DND-41 (cell line): ENCODE measurements at regions not wholly inside any gene's neighbourhood (a gene's known extent, or its start where the extent isn't known, plus 50 kb on each side); places are given as distances from the start of the nearest gene placed in this dataset.

Experiments
- ATAC-seq: fragments of 200-7000 bp; cut with Tn5 transposase; 3 replicates; pipeline ENCODE4 v1.9.1; 2021; ENCODE audit warnings: low read depth; ENCODE audit not compliant: insufficient read depth
- DNase-seq: peaks from one replicate; pipeline ENCODE4 v3.0.0-alpha.2; 2020
- H2AFZ ChIP-seq: 2 replicates; pipeline ENCODE4 v1.6.0; 2012; ENCODE audit warnings: low read depth, low read length
- H3K27ac ChIP-seq: 2 replicates; pipeline ENCODE4 v1.5.1; 2012; ENCODE audit warnings: low read length, inconsistent platforms
- H3K27me3 ChIP-seq: fragments of 200-600 bp; sonication (generic); 2 replicates; pipeline ENCODE4 v1.6.0; 2012; ENCODE audit warnings: low read length, mild to moderate bottlenecking, inconsistent platforms; ENCODE audit not compliant: insufficient read depth, poor library complexity
- H3K36me3 ChIP-seq: 2 replicates; pipeline ENCODE4 v1.5.1; 2012; ENCODE audit warnings: low read length, inconsistent platforms; ENCODE audit not compliant: insufficient read depth
- H3K4me1 ChIP-seq: 2 replicates; pipeline ENCODE4 v1.5.1; 2012; ENCODE audit warnings: mild to moderate bottlenecking, low read length; ENCODE audit not compliant: insufficient read depth
- H3K4me2 ChIP-seq: 2 replicates; pipeline ENCODE4 v1.6.0; 2012; ENCODE audit warnings: mild to moderate bottlenecking, moderate library complexity, low read length, inconsistent platforms; ENCODE audit not compliant: insufficient read depth
- H3K4me3 ChIP-seq, 2 experiments: fragments of 200-600 bp in 1 of 2; shearing (Covaris generic) in 1 of 2; 2 replicates each; pipeline ENCODE4 v1.5.1; 2012 to 2016; ENCODE audit warnings: inconsistent platforms in 2 of 2, low read length in 2 of 2, mild to moderate bottlenecking in 2 of 2, low read depth in 1 of 2, moderate library complexity in 1 of 2
- H3K79me2 ChIP-seq: 2 replicates; pipeline ENCODE4 v1.6.0; 2012; ENCODE audit warnings: low read length, inconsistent platforms; ENCODE audit not compliant: insufficient read depth
- H3K9ac ChIP-seq: 2 replicates; pipeline ENCODE4 v1.6.0; 2012; ENCODE audit warnings: low read depth, mild to moderate bottlenecking, inconsistent platforms, low read length, moderate library complexity
- H3K9me3 ChIP-seq: 2 replicates; pipeline ENCODE4 v1.5.1; 2012; ENCODE audit warnings: low read length, moderate library complexity, mild to moderate bottlenecking, inconsistent platforms; ENCODE audit not compliant: insufficient read depth, severe bottlenecking
- H4K20me1 ChIP-seq: 2 replicates; pipeline ENCODE4 v1.6.0; 2012; ENCODE audit warnings: low read length; ENCODE audit not compliant: insufficient read depth
- CTCF ChIP-seq: IDR thresholded peaks from 2 replicates; pipeline ENCODE4 v1.5.1; 2012; ENCODE audit warnings: borderline replicate concordance, low read length, moderate library complexity, mild to moderate bottlenecking; ENCODE audit not compliant: poor library complexity, severe bottlenecking; ENCODE audit errors: extremely low read depth
- EZH2 ChIP-seq: IDR thresholded peaks from 3 replicates; pipeline ENCODE4 v1.6.1; 2012; ENCODE audit warnings: borderline replicate concordance, low read depth, mild to moderate bottlenecking, moderate library complexity, low read length, inconsistent platforms; ENCODE audit not compliant: severe bottlenecking

GRCh38 chr3:34132069-34132692, 333.8 kb downstream of the PDCD6IP start:
- Histone ChIP-seq H3K36me3 (no peaks in the 10 kb centered on the region), H3K4me1 (peaks cover 18% of the 10 kb centered on the region; the same call in 1 of the 2 replicates), H3K27me3 (no peaks in the 10 kb centered on the region), H3K79me2 (no peaks in the 10 kb centered on the region), H3K27ac (no peak overlapping the region), H4K20me1 (no peaks in the 10 kb centered on the region), H2AFZ (no peak overlapping the region), H3K4me2 (no peak overlapping the region), H3K9ac (no peak overlapping the region), H3K9me3 (peaks cover 11% of the 10 kb centered on the region), H3K4me3 (no peak overlapping the region)
- no peak for TF ChIP-seq CTCF
- no peak for TF ChIP-seq EZH2
- no peak for DNase-seq
- ATAC-seq, result no peak

- DNase-seq (no peak), ATAC-seq (no peak)
- Histone ChIP-seq H4K20me1 (no peaks in the 10 kb centered on the region), H3K79me2 (no peaks in the 10 kb centered on the region), H3K9me3 (peaks cover 8% of the 10 kb centered on the region), H3K27ac (no peak overlapping the region), H3K9ac (no peak overlapping the region), H3K36me3 (no peaks in the 10 kb centered on the region), H3K4me3 (no peak overlapping the region), H3K27me3 (no peaks in the 10 kb centered on the region), H2AFZ (no peak overlapping the region), H3K4me2 (no peak overlapping the region), H3K4me1 (peaks cover 27% of the 10 kb centered on the region)
- no peak for TF ChIP-seq CTCF
- no peak for TF ChIP-seq EZH2
Observed at GRCh38 chr3:34139566-34139965, 341.1 kb downstream of the PDCD6IP start.

GRCh38 chr3:34140616-34141015, 342.2 kb downstream of the PDCD6IP start:
- DNase-seq, result no peak
- no peaks in the 10 kb centered on the region for H3K79me2 ChIP-seq
- H3K4me1 ChIP-seq, result peaks cover 27% of the 10 kb centered on the region
- H3K36me3 ChIP-seq, result no peaks in the 10 kb centered on the region
- no peak overlapping the region for H2AFZ ChIP-seq
- H3K27me3 ChIP-seq, result no peaks in the 10 kb centered on the region
- no peak for ATAC-seq
- no peak overlapping the region for H3K27ac ChIP-seq
- no peaks in the 10 kb centered on the region for H3K9me3 ChIP-seq
- H3K4me2 ChIP-seq, result no peak overlapping the region
- H3K9ac ChIP-seq, result no peak overlapping the region
- no peak overlapping the region for H3K4me3 ChIP-seq
- no peaks in the 10 kb centered on the region for H4K20me1 ChIP-seq
- TF ChIP-seq CTCF, result no peak
